Stimulated activated effector memory CD8-positive, alpha-beta T cell treated with anti-CD3 and anti-CD28 coated beads, Interleukin-12 subunit alpha, Interleukin-12 subunit beta, amount 100 ng/mL, for 72 hours (primary cell): ENCODE measurements at regions not wholly inside any gene's neighbourhood (a gene's known extent, or its start where the extent isn't known, plus 50 kb on each side); places are given as distances from the start of the nearest gene placed in this dataset.
A peak's percentile ranks its signal among the peaks of the same experiment; 100 is the strongest.

ENCODE experiments used
- ATAC-seq: fragments of 150-1000 bp; cut with Tn5 transposase; 2 replicates; pipeline ENCODE4 v1.10.0; 2021
- DNase-seq, 2 donors: peaks; one replicate each; pipeline ENCODE4 v3.0.0; 2021 to 2022; ENCODE audit warnings: low spot score in 2 of 2
- H3K27ac Mint-ChIP-seq: one replicate; pipeline ENCODE4 v1.8.0; 2022; ENCODE audit warnings: mild to moderate bottlenecking, mixed read lengths
- H3K36me3 Mint-ChIP-seq: one replicate; pipeline ENCODE4 v1.8.0; 2022; ENCODE audit warnings: mild to moderate bottlenecking, mixed read lengths
- H3K4me1 Mint-ChIP-seq: one replicate; pipeline ENCODE4 v1.8.0; 2022; ENCODE audit warnings: mixed read lengths
- H3K4me3 Mint-ChIP-seq: one replicate; pipeline ENCODE4 v1.8.0; 2022; ENCODE audit warnings: mild to moderate bottlenecking, mixed read lengths
- H3K9me3 Mint-ChIP-seq: one replicate; pipeline ENCODE4 v1.8.0; 2022; ENCODE audit warnings: mixed read lengths

GRCh38 chr5:89232139-89232603 is 349.2 kb upstream of the MEF2C start:
- Mint-ChIP-seq H3K36me3 (no peaks in the 10 kb centered on the region), H3K27ac (no peak overlapping the region), H3K4me1 (no peaks in the 10 kb centered on the region), H3K9me3 (peaks cover 9% of the 10 kb centered on the region), H3K4me3 (no peak overlapping the region)
- peak; percentile 47 for ATAC-seq
- DNase-seq = no peak

DNA sequence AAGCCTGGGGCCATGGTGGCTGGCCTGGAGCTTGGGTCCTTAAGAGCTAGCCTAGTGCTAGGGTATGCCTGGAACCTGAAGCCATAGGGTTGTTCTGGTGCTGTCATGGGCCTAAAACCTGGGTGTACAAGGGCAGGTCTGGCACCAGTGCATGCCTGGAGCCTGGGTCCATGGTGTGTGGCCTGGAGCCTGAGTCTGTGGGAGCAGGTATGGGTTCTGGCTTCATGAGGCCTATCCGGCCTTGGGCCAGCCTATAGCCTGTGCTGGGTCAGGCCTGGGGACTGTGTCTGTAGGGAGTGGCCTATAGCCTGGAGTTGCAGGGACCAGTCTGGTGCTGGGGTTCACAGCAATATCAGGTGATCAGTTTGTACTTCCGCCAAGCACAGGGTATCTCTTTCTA is 347.2 kb upstream of the MEF2C start:
- H3K9me3 Mint-ChIP-seq = peaks cover 14% of the 10 kb centered on the region
- H3K36me3 Mint-ChIP-seq = no peaks in the 10 kb centered on the region
- H3K4me1 Mint-ChIP-seq = no peaks in the 10 kb centered on the region
- DNase-seq (no peak), ATAC-seq (peak; percentile 32)
- no peak overlapping the region for H3K27ac Mint-ChIP-seq
- no peak overlapping the region for H3K4me3 Mint-ChIP-seq

DNA sequence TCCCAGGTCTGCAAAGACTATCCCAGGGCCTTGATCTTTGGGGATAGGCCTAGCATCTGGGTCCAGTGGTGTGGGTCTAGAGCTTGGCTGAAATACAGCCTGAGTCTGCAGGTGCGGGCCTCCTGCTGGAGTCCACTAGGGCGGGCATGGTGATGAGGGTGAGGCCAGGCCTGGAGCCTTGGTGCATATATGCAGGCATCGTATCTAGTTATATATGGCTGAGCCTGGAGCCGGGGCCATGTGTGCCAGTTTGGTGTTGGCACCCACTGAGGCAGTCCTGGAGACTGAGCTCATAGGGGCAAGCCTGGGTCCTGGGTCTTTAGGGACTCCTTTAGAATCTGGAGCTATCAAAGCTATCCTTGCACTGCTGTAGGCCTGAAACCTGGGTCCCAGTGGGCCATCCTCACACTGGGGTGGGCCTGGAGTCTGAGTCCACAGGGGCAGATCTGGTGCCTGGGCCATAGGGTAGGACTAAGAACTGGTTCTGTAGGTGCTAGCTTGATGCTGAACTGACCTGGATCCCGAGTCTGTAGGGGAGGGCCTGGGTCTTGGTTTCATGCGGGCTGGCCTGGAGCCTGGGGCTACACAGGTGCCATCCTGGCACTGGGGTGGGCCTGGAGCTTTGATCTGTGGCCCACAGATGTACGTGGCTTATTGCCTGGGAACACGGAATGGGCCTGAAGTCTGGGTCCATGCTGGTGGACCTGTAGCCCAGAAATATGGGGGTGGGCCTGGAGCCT is 346.5 kb upstream of the MEF2C start:
- ATAC-seq (no peak), DNase-seq (no peak)
- no peak overlapping the region for H3K4me3 Mint-ChIP-seq
- H3K36me3 Mint-ChIP-seq = no peaks in the 10 kb centered on the region
- no peaks in the 10 kb centered on the region for H3K4me1 Mint-ChIP-seq
- no peak overlapping the region for H3K27ac Mint-ChIP-seq
- H3K9me3 Mint-ChIP-seq = peaks cover 14% of the 10 kb centered on the region

- ATAC-seq (no peak), DNase-seq (no peak)
- no peaks in the 10 kb centered on the region for H3K36me3 Mint-ChIP-seq
- H3K4me1 Mint-ChIP-seq = no peaks in the 10 kb centered on the region
- H3K4me3 Mint-ChIP-seq = no peak overlapping the region
- peaks cover 14% of the 10 kb centered on the region for H3K9me3 Mint-ChIP-seq
- H3K27ac Mint-ChIP-seq = no peak overlapping the region
Observed at GRCh38 chr5:89228355-89228754, 345.4 kb upstream of the MEF2C start.

DNA sequence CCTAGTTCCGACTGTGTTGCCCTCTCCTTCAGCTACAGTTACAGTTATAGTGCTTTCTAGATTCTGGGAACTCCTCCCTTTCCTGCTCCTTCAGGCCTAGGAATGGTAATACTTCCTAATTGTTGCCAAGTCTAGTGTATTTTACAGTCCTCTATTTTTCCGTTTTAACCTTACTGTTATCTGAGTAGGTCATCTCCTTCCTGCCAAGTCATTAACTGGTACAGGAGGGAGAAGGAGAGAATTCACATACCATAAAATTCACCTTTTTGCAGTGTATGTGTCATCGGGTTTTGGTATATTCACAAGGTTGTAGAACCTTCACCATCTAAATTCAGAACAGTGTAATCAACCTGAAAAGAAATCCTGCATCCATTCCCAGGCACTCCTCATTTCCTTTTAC is 335.4 kb upstream of the MEF2C start:
- Mint-ChIP-seq H3K4me3 (no peak overlapping the region), H3K36me3 (no peaks in the 10 kb centered on the region), H3K4me1 (no peaks in the 10 kb centered on the region), H3K9me3 (peaks cover 3% of the 10 kb centered on the region), H3K27ac (no peak overlapping the region)
- ATAC-seq (no peak), DNase-seq (no peak)

GRCh38 chr5:89216606-89217005 is 333.6 kb upstream of the MEF2C start:
- no peak for DNase-seq
- H3K9me3 Mint-ChIP-seq = no peaks in the 10 kb centered on the region
- H3K4me3 Mint-ChIP-seq = no peak overlapping the region
- no peaks in the 10 kb centered on the region for H3K36me3 Mint-ChIP-seq
- no peaks in the 10 kb centered on the region for H3K4me1 Mint-ChIP-seq
- H3K27ac Mint-ChIP-seq = no peak overlapping the region
- ATAC-seq = no peak

GRCh38 chr5:89213573-89213972 is 330.6 kb upstream of the MEF2C start:
- no peak for ATAC-seq
- no peak overlapping the region for H3K27ac Mint-ChIP-seq
- no peaks in the 10 kb centered on the region for H3K4me1 Mint-ChIP-seq
- DNase-seq = no peak
- H3K36me3 Mint-ChIP-seq = no peaks in the 10 kb centered on the region
- no peak overlapping the region for H3K4me3 Mint-ChIP-seq
- no peaks in the 10 kb centered on the region for H3K9me3 Mint-ChIP-seq

DNA sequence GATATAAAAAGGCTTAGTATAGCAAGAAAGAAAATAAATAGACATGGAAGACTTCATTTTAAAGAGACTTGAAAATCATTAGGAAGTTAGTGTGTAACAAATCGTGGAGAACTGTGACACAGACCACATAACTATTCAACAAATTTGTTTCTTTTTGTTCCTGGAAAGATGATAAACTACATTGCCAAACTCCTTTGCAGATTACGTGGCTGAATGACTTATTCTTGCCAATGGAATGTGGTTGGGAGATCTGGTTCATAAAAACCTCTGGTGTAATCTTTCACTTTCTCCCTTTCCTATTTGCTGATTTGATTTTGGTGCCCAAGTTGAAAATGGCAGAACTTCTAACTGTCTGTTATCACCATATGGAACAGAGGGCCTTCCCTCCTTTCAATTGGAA is 328.9 kb upstream of the MEF2C start:
- no peaks in the 10 kb centered on the region for H3K4me1 Mint-ChIP-seq
- H3K27ac Mint-ChIP-seq = no peak overlapping the region
- H3K4me3 Mint-ChIP-seq = no peak overlapping the region
- H3K9me3 Mint-ChIP-seq = no peaks in the 10 kb centered on the region
- H3K36me3 Mint-ChIP-seq = no peaks in the 10 kb centered on the region
- no peak for ATAC-seq
- no peak for DNase-seq

GRCh38 chr5:89208811-89209210 is 325.8 kb upstream of the MEF2C start:
- Mint-ChIP-seq H3K36me3 (no peaks in the 10 kb centered on the region), H3K27ac (no peak overlapping the region), H3K4me3 (no peak overlapping the region), H3K9me3 (no peaks in the 10 kb centered on the region), H3K4me1 (no peaks in the 10 kb centered on the region)
- no peak for DNase-seq
- ATAC-seq = no peak

DNA sequence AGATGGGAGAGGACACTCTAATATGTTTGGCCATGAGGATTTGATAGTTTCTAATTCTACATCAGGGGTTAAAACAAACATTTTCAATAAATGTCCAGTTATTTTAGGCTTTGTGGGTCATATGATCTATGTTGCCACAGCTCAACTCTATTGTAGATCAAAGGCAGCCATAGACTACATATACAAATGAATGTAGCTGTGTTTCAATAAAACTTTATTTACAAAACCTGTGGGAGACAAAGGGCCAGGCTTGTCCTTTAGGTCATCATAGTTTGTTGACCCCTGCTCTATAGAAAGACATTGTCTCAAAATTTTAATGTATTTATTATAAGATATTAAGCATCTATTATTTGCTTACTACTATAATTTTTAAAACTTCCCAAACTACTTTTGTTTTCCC is 325.4 kb upstream of the MEF2C start:
- ATAC-seq = no peak
- no peak overlapping the region for H3K4me3 Mint-ChIP-seq

DNA sequence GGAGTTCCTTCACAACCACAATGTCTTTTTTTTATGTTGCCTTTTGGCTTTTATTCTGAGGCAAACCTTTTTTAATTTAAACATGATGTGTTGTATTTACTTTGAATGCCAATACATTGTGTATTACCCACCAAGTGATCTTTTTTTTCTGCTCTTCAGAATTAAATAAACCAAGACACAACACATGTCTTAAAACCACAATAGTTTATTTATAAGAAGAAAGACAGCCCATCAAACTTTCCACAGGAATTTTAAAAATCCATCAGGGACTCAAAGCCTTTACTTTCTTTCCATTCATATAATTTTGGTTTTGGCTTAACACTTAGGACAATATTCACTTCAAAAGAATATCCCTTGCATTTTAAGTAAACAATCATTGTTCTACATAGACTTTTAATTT is 321.8 kb upstream of the MEF2C start:
- peaks cover 3% of the 10 kb centered on the region for H3K9me3 Mint-ChIP-seq

More for the DNA sequence above, 325.4 kb upstream of the MEF2C start:
- H3K27ac Mint-ChIP-seq = no peak overlapping the region
- H3K4me1 Mint-ChIP-seq = no peaks in the 10 kb centered on the region
- no peak for DNase-seq
- no peaks in the 10 kb centered on the region for H3K36me3 Mint-ChIP-seq
- no peaks in the 10 kb centered on the region for H3K9me3 Mint-ChIP-seq

GRCh38 chr5:89203611-89204010 is 320.6 kb upstream of the MEF2C start:
- Mint-ChIP-seq H3K9me3 (peaks cover 8% of the 10 kb centered on the region), H3K4me1 (no peaks in the 10 kb centered on the region), H3K36me3 (no peaks in the 10 kb centered on the region), H3K27ac (no peak overlapping the region), H3K4me3 (no peak overlapping the region)
- no peak for DNase-seq
- ATAC-seq = no peak

More for the DNA sequence above, 321.8 kb upstream of the MEF2C start:
- no peaks in the 10 kb centered on the region for H3K4me1 Mint-ChIP-seq
- ATAC-seq (no peak), DNase-seq (no peak)
- H3K4me3 Mint-ChIP-seq = no peak overlapping the region
- H3K36me3 Mint-ChIP-seq = no peaks in the 10 kb centered on the region
- no peak overlapping the region for H3K27ac Mint-ChIP-seq

- no peak overlapping the region for H3K4me3 Mint-ChIP-seq
- peaks cover 20% of the 10 kb centered on the region for H3K9me3 Mint-ChIP-seq
- no peak overlapping the region for H3K27ac Mint-ChIP-seq
- ATAC-seq = no peak
- no peak for DNase-seq
- H3K36me3 Mint-ChIP-seq = no peaks in the 10 kb centered on the region
- no peaks in the 10 kb centered on the region for H3K4me1 Mint-ChIP-seq
Observed at GRCh38 chr5:89200899-89201298, 317.9 kb upstream of the MEF2C start.

- Mint-ChIP-seq H3K4me3 (no peak overlapping the region), H3K36me3 (no peaks in the 10 kb centered on the region), H3K4me1 (no peaks in the 10 kb centered on the region), H3K27ac (no peak overlapping the region), H3K9me3 (peaks cover 20% of the 10 kb centered on the region)
- ATAC-seq = no peak
- DNase-seq = no peak
Observed at GRCh38 chr5:89199306-89199705, 316.3 kb upstream of the MEF2C start.

GRCh38 chr5:89191374-89191773 is 308.4 kb upstream of the MEF2C start:
- DNase-seq (no peak), ATAC-seq (no peak)
- Mint-ChIP-seq H3K27ac (no peak overlapping the region), H3K9me3 (peaks cover 10% of the 10 kb centered on the region), H3K36me3 (no peaks in the 10 kb centered on the region), H3K4me3 (no peak overlapping the region), H3K4me1 (no peaks in the 10 kb centered on the region)

GRCh38 chr5:89190515-89191265 is 307.7 kb upstream of the MEF2C start:
- H3K27ac Mint-ChIP-seq = no peak overlapping the region
- peaks cover 10% of the 10 kb centered on the region for H3K9me3 Mint-ChIP-seq
- ATAC-seq (no peak), DNase-seq (no peak)
- no peaks in the 10 kb centered on the region for H3K36me3 Mint-ChIP-seq
- H3K4me3 Mint-ChIP-seq = no peak overlapping the region
- no peaks in the 10 kb centered on the region for H3K4me1 Mint-ChIP-seq
